Activated CD4-positive, alpha-beta T cell treated with anti-CD3 and anti-CD28 coated beads, Interleukin-2, amount 50 U/mL, for 16 hours (primary cell): ENCODE measurements at regions not wholly inside any gene's neighbourhood (a gene's known extent, or its start where the extent isn't known, plus 50 kb on each side); places are given as distances from the start of the nearest gene placed in this dataset.
"Not testable (repeated sequence)": the region's sequence is repeated elsewhere in the genome, so short reads cannot be mapped to it uniquely, and the experiment has no call there.

ENCODE experiments used
- DNase-seq: peaks from one replicate; pipeline ENCODE4 v3.0.0-alpha.2; 2020

DNA sequence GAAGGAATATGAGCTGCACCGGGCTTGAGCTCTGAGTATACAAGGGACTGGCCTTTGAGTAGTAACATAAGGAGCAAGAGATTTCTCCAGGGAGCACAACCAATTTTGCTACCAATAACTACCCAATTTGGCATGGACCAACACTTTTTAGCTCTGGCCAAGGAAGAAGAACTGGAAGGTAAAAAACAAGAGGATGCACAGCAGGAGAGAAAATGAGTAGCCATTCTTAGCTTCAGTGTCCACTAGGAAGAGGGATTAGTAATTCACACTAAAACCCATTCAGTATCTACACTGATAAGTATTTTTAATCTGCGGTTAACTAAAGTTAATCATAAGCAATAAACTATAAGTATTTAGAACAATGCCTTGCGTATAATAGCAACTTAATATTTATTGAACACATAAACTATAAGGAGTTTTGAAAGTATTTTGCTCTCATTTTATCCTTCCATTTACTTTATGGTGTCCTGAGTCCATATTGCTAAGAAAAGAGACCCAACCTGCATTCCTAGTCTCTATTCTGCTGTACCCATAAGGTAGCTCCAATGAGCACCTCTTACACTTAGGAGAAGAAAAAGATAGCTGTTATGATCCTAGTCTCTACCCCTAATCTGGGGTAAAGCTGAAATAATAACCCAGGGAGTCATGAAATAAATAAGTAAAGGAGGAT is 268.9 kb downstream of the IGSF11 start:
- no peak for DNase-seq

GRCh38 chr3:118766306-118766669 is 268.4 kb downstream of the IGSF11 start:
- DNase-seq, result no peak

- DNase-seq, result no peak
Observed at GRCh38 chr3:118772036-118772435, 262.6 kb downstream of the IGSF11 start.

- DNase-seq, result peak; percentile 21
Observed at GRCh38 chr3:118772547-118773011, 262.1 kb downstream of the IGSF11 start.

GRCh38 chr3:118775021-118775420 is 259.6 kb downstream of the IGSF11 start:
- DNase-seq, result no peak

GRCh38 chr3:118778201-118778600 is 256.4 kb downstream of the IGSF11 start:
- no peak for DNase-seq

- DNase-seq, result no peak
Observed at GRCh38 chr3:118781232-118781631, 253.4 kb downstream of the IGSF11 start.

GRCh38 chr3:118781839-118782238 is 252.8 kb downstream of the IGSF11 start:
- no peak for DNase-seq

DNA sequence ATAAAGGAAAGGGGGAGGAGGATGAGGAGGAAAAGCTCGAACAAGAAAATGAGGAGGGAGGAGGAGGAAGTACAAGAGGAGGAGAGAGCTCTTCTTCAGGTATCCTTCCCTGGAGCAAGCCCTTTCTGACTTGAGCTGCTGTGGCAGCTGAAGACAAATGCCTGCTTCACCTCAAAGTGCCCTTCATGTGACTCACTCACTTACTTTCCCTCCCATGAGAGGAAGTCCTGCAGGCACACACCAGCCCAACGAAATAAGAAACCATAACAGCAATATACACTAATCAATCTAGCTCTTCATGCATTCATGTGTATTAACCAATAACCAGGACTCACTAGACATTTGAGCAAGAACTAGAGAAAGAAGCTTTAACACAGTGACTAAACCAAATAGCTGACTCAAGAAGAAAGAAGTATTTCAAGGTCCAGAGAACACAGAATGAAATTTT is 251.9 kb downstream of the IGSF11 start:
- no peak for DNase-seq

DNA sequence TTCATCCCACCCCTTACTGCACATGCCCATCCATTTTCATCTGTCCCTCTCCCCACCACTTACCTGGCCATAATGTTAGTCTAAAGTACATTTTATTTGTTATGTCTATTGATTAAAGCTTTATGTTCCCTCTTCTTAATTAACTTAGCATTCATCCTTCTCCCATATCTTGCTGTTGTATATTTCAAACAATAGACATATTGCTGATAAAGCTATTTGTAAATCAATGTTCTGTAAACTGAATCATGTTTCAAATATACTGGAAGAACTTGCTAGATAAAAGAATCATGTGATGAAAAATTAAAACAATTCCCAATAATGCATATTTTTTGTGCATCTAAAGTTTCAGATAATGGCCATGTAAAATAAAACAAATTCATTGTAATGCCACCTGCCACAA is 249.2 kb downstream of the IGSF11 start:
- no peak for DNase-seq

DNA sequence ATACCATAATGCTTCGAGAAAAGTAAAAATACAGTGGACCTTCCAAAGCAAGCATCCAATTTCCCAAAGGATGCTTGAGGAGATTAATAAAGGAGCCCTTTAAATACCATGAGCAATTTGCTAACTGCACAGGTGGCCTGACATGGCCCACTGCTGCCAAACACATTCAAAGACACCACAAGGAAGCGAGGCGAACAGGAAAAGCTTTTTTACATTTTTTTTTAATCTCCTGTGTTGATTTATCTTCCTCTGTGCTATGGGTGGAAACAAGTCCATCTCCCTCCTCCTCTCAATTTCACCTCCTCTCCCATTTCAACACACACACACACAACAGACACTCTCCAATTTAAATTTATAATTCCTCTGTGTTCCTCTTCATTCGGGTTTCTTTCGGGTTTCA is 243.4 kb downstream of the IGSF11 start:
- DNase-seq, result no peak

GRCh38 chr3:118792191-118792590 is 242.5 kb downstream of the IGSF11 start:
- DNase-seq, result no peak

DNA sequence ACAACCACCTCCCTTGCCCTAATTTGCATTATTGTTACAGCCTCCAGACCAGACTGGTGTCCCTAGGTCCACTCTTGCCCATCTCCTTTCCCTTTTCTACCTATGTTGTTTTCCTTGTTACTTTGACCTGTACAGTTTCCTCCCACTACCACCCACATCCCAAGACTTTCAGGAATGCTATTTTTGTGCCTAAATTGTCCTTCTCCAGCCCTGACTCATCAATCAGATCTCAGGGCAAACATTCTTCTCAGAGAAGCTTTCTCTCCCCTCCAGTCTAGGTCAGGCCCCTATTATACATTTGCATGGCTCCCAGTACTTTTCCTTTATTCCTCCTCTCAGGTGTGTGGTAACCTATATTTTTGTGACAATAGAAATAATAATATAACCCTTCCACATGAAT is 241.5 kb downstream of the IGSF11 start:
- no peak for DNase-seq

GRCh38 chr3:118799303-118799702 is 235.3 kb downstream of the IGSF11 start:
- DNase-seq, result no peak

- DNase-seq, result no peak
Observed at GRCh38 chr3:118801899-118802298, 232.7 kb downstream of the IGSF11 start.

DNA sequence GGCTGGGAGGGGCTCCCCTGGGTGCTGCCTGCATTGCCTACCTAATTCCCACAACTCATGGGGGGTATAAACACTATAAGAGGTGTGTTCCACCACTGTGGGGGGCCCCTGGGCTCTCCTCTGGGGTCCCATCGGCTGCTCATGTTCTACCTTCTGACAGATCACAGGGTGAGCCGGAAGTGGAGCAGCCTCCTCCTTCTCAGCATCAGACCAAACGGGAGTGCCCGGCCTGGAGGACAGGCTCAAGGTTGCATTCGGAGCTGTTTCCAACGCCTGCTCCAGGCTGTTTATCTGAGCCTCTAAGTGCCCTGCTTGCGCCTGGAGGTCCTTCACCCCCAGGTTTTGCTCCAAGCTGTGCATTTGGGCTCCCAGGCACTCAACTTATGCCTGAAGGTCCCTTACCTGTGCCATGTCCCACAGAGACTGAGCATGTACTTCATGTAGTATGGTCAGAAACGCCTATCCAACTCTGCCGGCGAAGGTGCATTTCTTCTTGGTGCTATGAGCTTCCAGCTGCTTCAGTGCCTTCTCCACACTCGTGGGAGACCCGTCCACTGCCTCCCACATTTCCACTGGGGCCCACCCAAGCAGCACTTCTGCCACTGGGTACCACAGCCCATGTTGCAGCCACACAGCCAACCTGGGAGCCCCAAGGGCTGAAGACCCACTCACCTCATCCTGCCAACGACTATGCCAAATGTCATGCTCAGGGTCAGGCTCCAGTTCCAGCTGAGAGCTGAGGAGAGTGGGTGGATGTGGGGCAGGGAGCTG is 232.1 kb downstream of the IGSF11 start:
- no peak for DNase-seq

DNA sequence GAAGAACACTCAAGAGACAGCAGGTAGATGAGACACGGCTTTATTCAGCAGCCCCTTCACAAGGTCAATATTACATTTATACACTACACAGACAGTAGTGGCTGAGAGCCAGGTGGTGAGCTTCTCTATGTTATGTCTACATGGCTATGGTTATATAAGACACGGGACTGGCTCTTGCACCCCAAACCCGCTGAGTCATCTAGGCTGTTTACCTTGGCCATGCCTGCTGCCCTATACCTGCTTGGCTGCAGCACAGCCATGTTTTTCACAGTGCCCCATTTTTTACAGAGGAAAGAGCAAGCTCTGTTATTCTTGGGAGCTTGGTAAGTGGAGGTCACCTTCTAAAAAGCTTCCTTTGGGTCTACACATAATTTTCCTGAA is 231.6 kb downstream of the IGSF11 start:
- no peak for DNase-seq

DNA sequence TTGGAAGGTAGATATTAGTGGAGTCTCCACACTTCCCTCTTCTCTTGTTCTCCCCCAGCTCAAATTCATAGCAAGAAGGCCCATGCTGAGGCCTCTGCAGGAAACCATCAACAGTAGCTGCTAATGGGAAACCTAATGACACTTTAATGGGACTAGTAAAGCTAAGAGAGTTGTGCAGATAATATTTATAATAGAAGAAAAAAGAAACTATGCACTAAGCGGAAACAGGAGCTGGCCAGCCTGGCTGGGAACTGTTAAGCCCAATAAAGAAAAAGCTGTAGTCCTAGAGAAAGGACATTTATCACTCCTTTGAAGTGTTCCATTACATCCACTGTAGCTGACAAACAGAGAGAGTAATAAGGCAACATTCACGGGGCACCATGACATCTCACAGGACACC is 229.6 kb downstream of the IGSF11 start:
- DNase-seq, result no peak

- DNase-seq, result no peak
Observed at GRCh38 chr3:118806423-118806822, 228.2 kb downstream of the IGSF11 start.

DNA sequence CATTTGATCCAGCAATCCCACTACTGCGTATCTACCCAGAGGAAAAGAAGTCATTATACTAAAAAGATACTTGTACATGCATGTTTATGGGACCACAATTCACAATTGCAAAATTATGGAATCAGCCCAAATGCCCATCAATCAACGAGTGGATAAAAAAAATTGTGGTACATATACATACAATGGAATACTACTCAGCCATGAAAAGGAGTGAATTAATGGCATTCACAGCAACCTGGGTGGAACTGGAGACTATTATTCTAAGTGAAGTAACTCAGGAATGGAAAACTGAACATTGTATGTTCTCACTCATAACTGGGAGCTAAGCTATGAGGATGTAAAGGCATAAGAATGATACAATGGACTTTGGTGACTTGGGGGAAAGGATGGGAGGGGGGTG is 227.3 kb downstream of the IGSF11 start:
- not testable (repeated sequence) for DNase-seq

- no peak for DNase-seq
Observed at GRCh38 chr3:118808723-118809122, 225.9 kb downstream of the IGSF11 start.

DNA sequence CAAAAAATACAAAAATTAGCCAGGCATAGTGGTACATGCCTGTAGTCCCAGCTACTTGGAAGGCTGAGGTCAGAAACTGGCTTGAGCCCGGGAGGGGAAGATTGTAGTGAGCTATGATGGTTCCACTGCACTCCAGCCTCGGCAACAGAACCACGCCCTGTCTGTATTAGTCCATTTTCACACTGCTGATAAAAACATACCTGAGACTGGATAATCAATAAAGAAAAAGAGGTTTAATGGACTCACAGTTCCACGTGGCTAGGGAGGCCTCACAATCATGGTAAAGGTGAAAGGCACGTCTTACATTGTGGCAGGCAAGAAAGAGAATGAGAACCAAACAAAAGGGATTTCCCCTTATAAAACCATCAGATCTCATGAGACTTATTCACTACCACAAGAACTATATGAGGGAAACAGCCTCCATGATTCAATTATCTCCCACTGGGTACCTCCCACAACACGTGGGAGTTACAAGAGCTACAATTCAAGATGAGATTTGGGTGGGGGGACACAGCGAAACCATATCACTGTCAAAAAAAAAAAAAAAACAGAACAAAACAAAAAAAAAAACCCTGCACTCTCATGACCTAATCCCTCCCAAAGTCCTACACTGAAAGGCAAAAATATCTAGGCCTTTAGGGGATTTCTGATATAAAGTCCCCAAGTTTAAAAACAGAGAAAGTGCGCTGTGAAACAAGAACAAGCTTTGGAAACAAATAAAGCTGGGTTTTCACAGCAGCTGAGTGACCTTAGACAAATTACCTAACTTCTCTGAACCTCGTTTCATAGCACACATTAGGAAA is 224.7 kb downstream of the IGSF11 start:
- DNase-seq, result no peak

DNA sequence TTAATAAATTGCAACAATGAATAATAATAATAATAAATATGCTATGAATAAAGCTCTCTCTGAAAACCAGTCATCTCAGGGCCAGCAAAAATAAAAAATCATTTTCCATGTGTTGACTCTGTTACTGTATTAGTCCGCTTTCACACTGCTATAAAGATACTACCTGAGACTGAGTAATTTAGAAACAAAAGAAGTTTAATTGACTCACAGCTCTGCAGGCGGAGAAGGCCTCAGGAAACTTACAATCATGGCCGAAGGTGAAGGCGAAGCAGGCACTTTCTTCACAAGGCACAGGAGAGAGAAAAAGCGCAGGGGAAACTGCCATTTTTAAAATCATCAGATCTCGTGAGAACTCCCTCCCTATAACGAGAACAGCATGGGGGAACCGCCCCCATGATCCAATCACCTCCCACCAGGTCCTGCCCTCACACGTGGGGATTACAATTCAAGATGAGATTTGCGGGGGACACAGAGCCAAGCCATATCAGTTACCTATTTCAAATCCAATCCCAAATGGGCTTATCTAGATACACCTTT is 224.1 kb downstream of the IGSF11 start:
- DNase-seq, result no peak
